ENCODE measurements at regions not wholly inside any gene's neighbourhood (a gene's known extent, or its start where the extent isn't known, plus 50 kb on each side); places are given as distances from the start of the nearest gene placed in this dataset.

- no peaks in the 10 kb centered on the region for H3K4me1 Mint-ChIP-seq
- H3K27ac Mint-ChIP-seq: no peak overlapping the region
- no peaks in the 10 kb centered on the region for H3K36me3 Mint-ChIP-seq
- no peaks in the 10 kb centered on the region for H3K27me3 Mint-ChIP-seq
- DNase-seq: no peak
- H3K9me3 Mint-ChIP-seq: no peaks in the 10 kb centered on the region
- no peak overlapping the region for H3K4me3 Mint-ChIP-seq
Measured at GRCh38 chr16:48950184-48950583, 331.5 kb downstream of the CBLN1 start.

DNA sequence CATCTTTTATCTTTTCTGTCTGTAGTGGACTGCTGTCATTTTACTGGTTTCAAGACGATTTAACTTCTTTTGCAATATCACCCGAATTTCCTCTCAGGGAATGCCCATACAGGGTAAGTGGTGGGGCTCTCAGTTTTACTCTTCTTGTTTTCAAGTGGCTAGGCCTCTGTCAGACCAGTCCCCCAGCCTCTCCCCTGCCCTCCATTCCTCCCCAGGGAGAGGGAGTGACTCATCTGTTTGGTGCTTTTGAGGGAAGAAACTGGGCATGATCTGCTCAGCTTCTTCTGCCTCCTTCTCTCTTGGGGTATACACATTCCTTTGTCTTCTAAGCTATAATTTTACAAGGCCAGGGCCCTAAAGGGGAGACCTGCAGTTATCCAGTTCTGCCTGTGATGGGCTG is 332.0 kb downstream of the CBLN1 start:
- DNase-seq: no peak
- H3K4me3 Mint-ChIP-seq: no peak overlapping the region
- no peaks in the 10 kb centered on the region for H3K4me1 Mint-ChIP-seq
- no peak overlapping the region for H3K27ac Mint-ChIP-seq
- no peaks in the 10 kb centered on the region for H3K9me3 Mint-ChIP-seq
- no peaks in the 10 kb centered on the region for H3K27me3 Mint-ChIP-seq
- H3K36me3 Mint-ChIP-seq: no peaks in the 10 kb centered on the region

GRCh38 chr16:48948911-48949310 is 332.7 kb downstream of the CBLN1 start:
- H3K36me3 Mint-ChIP-seq: no peaks in the 10 kb centered on the region
- H3K27ac Mint-ChIP-seq: no peak overlapping the region
- no peak for DNase-seq
- no peaks in the 10 kb centered on the region for H3K9me3 Mint-ChIP-seq
- peaks cover 4% of the 10 kb centered on the region for H3K27me3 Mint-ChIP-seq
- no peak overlapping the region for H3K4me3 Mint-ChIP-seq
- H3K4me1 Mint-ChIP-seq: no peaks in the 10 kb centered on the region

DNA sequence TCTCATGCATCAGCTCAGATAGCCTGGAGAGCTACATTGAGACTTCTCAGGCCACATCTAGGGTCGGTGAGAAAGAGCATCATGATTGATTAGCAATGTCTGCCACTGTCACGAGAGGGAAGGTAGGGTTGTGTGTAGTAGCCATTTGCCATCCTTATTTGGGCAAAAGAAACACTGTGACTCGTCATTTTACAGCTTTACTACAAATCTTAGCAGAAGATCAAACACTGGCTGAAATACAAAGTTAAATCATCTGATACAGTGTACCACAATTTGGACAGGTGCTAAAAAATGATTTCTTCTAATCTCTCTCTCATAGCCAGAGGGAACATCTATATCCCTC is 334.3 kb downstream of the CBLN1 start:
- Mint-ChIP-seq H3K27ac (no peak overlapping the region), H3K4me1 (no peaks in the 10 kb centered on the region), H3K9me3 (no peaks in the 10 kb centered on the region), H3K36me3 (no peaks in the 10 kb centered on the region), H3K27me3 (peaks cover 4% of the 10 kb centered on the region), H3K4me3 (no peak overlapping the region)
- no peak for DNase-seq

- H3K4me1 Mint-ChIP-seq: no peaks in the 10 kb centered on the region
- H3K27me3 Mint-ChIP-seq: peaks cover 4% of the 10 kb centered on the region
- H3K36me3 Mint-ChIP-seq: no peaks in the 10 kb centered on the region
- no peaks in the 10 kb centered on the region for H3K9me3 Mint-ChIP-seq
- no peak overlapping the region for H3K27ac Mint-ChIP-seq
- no peak for DNase-seq
- no peak overlapping the region for H3K4me3 Mint-ChIP-seq
Measured at GRCh38 chr16:48946686-48947370, 334.8 kb downstream of the CBLN1 start.

GRCh38 chr16:48942996-48943395 is 333.0 kb upstream of the N4BP1 start:
- Mint-ChIP-seq H3K9me3 (no peaks in the 10 kb centered on the region), H3K27ac (no peak overlapping the region)

DNA sequence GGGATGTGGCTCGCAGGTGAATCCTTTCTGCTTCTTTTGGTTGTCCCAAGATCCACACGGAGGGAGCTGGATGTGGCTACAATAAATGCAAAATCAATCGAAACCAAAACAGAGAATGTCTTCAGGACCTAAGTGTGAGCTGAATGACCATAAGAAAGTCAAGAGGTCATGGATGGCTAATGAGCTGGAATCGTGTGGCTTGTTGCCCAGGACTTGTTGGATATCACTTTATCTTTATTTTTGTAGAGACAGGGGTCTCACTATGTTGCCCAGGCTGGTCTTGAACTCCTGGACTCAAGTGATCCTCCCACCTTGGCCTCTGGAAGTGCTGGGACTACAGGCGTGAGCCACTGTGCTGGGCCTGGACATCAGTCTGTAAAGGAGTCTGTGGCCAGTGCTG is 326.8 kb upstream of the N4BP1 start:
- H3K4me3 Mint-ChIP-seq: no peak overlapping the region
- no peaks in the 10 kb centered on the region for H3K36me3 Mint-ChIP-seq
- no peak for DNase-seq
- no peak overlapping the region for H3K27ac Mint-ChIP-seq
- H3K27me3 Mint-ChIP-seq: no peaks in the 10 kb centered on the region
- no peaks in the 10 kb centered on the region for H3K9me3 Mint-ChIP-seq
- H3K4me1 Mint-ChIP-seq: no peaks in the 10 kb centered on the region

More at GRCh38 chr16:48942996-48943395, 333.0 kb upstream of the N4BP1 start:
- H3K4me3 Mint-ChIP-seq: no peak overlapping the region
- no peak for DNase-seq
- no peaks in the 10 kb centered on the region for H3K36me3 Mint-ChIP-seq
- H3K4me1 Mint-ChIP-seq: no peaks in the 10 kb centered on the region
- H3K27me3 Mint-ChIP-seq: peaks cover 4% of the 10 kb centered on the region

- Mint-ChIP-seq H3K4me1 (no peaks in the 10 kb centered on the region), H3K36me3 (no peaks in the 10 kb centered on the region), H3K27me3 (no peaks in the 10 kb centered on the region), H3K27ac (no peak overlapping the region), H3K9me3 (peaks cover 2% of the 10 kb centered on the region), H3K4me3 (no peak overlapping the region)
- no peak for DNase-seq
Measured at GRCh38 chr16:48932216-48932855, 322.4 kb upstream of the N4BP1 start.

DNA sequence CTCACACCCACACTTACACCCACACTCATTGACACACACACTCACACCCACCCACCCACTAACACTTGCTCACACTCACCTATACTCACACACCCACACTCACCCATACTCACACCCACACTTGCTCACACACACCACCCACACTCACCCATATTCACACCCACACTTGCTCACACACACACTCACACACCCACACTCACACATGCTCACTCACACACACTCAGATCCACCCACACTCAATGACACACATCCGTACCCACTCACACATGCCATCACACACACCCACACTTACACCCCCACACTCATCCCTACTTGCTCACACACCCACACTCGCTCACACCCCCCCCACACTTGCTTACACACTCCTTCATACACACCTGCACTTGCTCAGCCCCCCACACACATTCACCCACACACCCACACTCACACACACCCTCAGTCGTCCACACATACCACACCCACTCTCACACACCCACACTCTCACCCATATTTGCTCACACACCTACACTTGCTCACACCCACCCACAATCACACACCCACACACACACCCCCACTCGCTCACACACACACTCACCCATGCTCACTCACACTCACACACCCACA is 321.1 kb upstream of the N4BP1 start:
- Mint-ChIP-seq H3K9me3 (peaks cover 2% of the 10 kb centered on the region), H3K4me3 (no peak overlapping the region), H3K36me3 (no peaks in the 10 kb centered on the region), H3K27ac (no peak overlapping the region), H3K27me3 (no peaks in the 10 kb centered on the region), H3K4me1 (no peaks in the 10 kb centered on the region)
- no peak for DNase-seq

DNA sequence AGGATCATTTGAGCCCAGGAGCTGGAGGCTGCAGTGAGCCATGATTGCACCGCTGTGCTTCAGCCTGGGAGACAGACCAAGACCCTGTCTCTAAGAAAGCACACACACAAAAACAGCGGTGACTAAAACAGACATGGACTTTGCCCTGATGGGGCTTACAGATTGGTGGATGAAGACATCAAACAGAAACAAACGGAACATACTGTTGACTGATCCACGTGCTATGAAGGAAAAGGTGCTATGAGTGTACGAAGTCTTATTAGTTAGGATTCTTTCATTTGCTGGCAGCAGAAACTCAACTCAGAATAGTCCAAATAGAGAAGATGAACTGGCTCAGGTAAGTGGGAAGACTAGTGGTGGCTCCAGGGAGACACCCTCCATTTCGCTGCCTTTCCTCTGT is 309.8 kb upstream of the N4BP1 start:
- no peaks in the 10 kb centered on the region for H3K4me1 Mint-ChIP-seq
- no peak overlapping the region for H3K27ac Mint-ChIP-seq
- H3K27me3 Mint-ChIP-seq: no peaks in the 10 kb centered on the region
- H3K36me3 Mint-ChIP-seq: no peaks in the 10 kb centered on the region
- H3K9me3 Mint-ChIP-seq: no peaks in the 10 kb centered on the region
- no peak for DNase-seq
- no peak overlapping the region for H3K4me3 Mint-ChIP-seq

- Mint-ChIP-seq H3K27me3 (no peaks in the 10 kb centered on the region), H3K4me1 (no peaks in the 10 kb centered on the region), H3K36me3 (no peaks in the 10 kb centered on the region), H3K9me3 (no peaks in the 10 kb centered on the region), H3K4me3 (no peak overlapping the region), H3K27ac (no peak overlapping the region)
- no peak for DNase-seq
Measured at GRCh38 chr16:48918520-48919258, 308.7 kb upstream of the N4BP1 start.

DNA sequence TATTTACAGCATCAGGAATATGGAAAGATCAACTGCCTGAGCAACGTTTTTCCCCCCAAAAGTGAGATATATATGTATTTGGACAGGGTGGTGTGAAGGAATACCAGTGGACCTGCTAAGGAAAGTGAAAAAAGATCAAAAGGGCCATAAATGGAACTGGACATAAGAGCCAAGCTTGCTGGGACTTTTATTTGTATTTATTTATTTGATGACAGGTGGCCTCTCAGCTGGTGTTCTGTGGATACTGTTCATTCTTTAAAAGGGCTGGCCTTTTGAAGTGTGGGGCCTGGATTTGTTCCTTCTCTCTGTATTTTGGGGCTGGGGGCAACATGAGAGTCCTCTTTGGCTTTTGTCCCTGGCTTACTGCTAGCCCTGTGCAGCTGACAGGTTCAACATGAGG is 306.6 kb upstream of the N4BP1 start:
- no peak overlapping the region for H3K27ac Mint-ChIP-seq
- no peaks in the 10 kb centered on the region for H3K36me3 Mint-ChIP-seq
- H3K27me3 Mint-ChIP-seq: no peaks in the 10 kb centered on the region
- no peak for DNase-seq
- H3K4me3 Mint-ChIP-seq: no peak overlapping the region
- H3K4me1 Mint-ChIP-seq: no peaks in the 10 kb centered on the region
- no peaks in the 10 kb centered on the region for H3K9me3 Mint-ChIP-seq

- Mint-ChIP-seq H3K9me3 (no peaks in the 10 kb centered on the region), H3K27ac (no peak overlapping the region), H3K4me1 (no peaks in the 10 kb centered on the region), H3K27me3 (peaks cover 4% of the 10 kb centered on the region), H3K36me3 (no peaks in the 10 kb centered on the region), H3K4me3 (no peak overlapping the region)
- no peak for DNase-seq
Measured at GRCh38 chr16:48914070-48914469, 304.1 kb upstream of the N4BP1 start.

GRCh38 chr16:48913384-48913783 is 303.4 kb upstream of the N4BP1 start:
- Mint-ChIP-seq H3K27ac (no peak overlapping the region), H3K36me3 (no peaks in the 10 kb centered on the region), H3K9me3 (no peaks in the 10 kb centered on the region), H3K4me3 (no peak overlapping the region), H3K4me1 (no peaks in the 10 kb centered on the region), H3K27me3 (peaks cover 4% of the 10 kb centered on the region)
- DNase-seq: no peak

DNA sequence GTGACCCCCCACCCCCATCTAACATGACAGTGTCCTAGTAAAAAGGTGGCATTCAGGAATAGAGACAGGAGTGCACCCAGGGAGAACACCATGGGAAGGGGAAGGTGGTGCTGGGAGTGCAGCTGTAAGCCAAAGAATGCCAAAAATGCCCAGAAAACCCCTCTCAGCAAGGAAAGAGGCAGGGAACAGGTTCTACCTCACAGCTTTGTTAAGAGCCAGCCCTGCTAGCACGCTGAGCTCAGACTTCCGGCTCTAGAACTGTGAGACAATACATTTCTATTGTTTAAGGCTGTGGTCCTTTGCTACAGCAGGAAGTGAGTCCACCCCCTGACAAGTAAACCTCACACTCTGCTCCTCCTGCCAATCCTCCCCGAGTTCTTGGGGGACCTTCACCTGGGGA is 302.4 kb upstream of the N4BP1 start:
- no peaks in the 10 kb centered on the region for H3K36me3 Mint-ChIP-seq
- no peaks in the 10 kb centered on the region for H3K4me1 Mint-ChIP-seq
- H3K27ac Mint-ChIP-seq: no peak overlapping the region
- H3K9me3 Mint-ChIP-seq: no peaks in the 10 kb centered on the region
- peaks cover 4% of the 10 kb centered on the region for H3K27me3 Mint-ChIP-seq
- H3K4me3 Mint-ChIP-seq: no peak overlapping the region
- no peak for DNase-seq

All from activated naive CD8-positive, alpha-beta T cell treated with anti-CD3 and anti-CD28 coated beads for 36 hours (primary cell).